IMR-90 (cell line): ENCODE measurements at regions not wholly inside any gene's neighbourhood (a gene's known extent, or its start where the extent isn't known, plus 50 kb on each side); places are given as distances from the start of the nearest gene placed in this dataset.

Source experiments
- ATAC-seq: fragments of 200-7000 bp; cut with Tn5 transposase; 2 replicates; pipeline ENCODE4 v1.9.1; 2020; ENCODE audit warnings: low read depth, mild to moderate bottlenecking, moderate library complexity
- BruUV-seq: library from RNA; stranded (reverse); fragments of 400-500 nt; replicated peaks from 2 replicates; lab custom pipeline; 2021; lab: Mats Ljungman, UMichigan
- CTCF ChIA-PET: fragments of 300-600 bp; formaldehyde crosslinking; extraction: SDS; loops from one replicate; lab custom pipeline; 2021; ENCODE audit warnings: antibody characterized with exemption; lab: Yijun Ruan, JAX
- POLR2A ChIA-PET: fragments of 300-600 bp; sonication (Branson Sonifier 250); formaldehyde crosslinking; loops from one replicate; lab custom pipeline; 2022; ENCODE audit warnings: antibody characterized with exemption; ENCODE audit not compliant: unreplicated experiment; lab: Charles Lee
- DNase-seq: peaks from one replicate; pipeline ENCODE4 v3.0.0; 2013
- H2AFZ ChIP-seq: replicated peaks from 2 replicates; pipeline ENCODE3; 2013; ENCODE audit warnings: low read length, mild to moderate bottlenecking; ENCODE audit not compliant: poor library complexity
- H2AK5ac ChIP-seq: 2 replicates; pipeline ENCODE4 v1.6.1; 2013; ENCODE audit warnings: low read depth, low read length, inconsistent platforms
- H2AK9ac ChIP-seq: replicated peaks from 2 replicates; pipeline ENCODE3; 2013; ENCODE audit warnings: mild to moderate bottlenecking, low read depth, low read length, moderate library complexity; ENCODE audit not compliant: poor library complexity
- H2BK120ac ChIP-seq: 2 replicates; pipeline ENCODE4 v1.6.1; 2013; ENCODE audit warnings: low read depth, low read length, inconsistent platforms
- H2BK15ac ChIP-seq: 3 replicates; pipeline ENCODE4 v1.6.1; 2013; ENCODE audit warnings: low read depth, low read length, inconsistent platforms
- H2BK20ac ChIP-seq: 2 replicates; pipeline ENCODE4 v1.6.1; 2013; ENCODE audit warnings: low read depth, mild to moderate bottlenecking, inconsistent platforms, low read length, moderate library complexity
- H2BK5ac ChIP-seq: 2 replicates; pipeline ENCODE4 v1.6.1; 2013; ENCODE audit warnings: mild to moderate bottlenecking, low read depth, low read length, inconsistent platforms; ENCODE audit not compliant: poor library complexity, severe bottlenecking
- H3K14ac ChIP-seq: replicated peaks from 2 replicates; pipeline ENCODE4 v1.6.1; 2013; ENCODE audit warnings: low read depth, low read length, inconsistent platforms
- H3K18ac ChIP-seq: 2 replicates; pipeline ENCODE4 v1.6.1; 2013; ENCODE audit warnings: low read depth, low read length, control low read depth
- H3K23ac ChIP-seq: 2 replicates; pipeline ENCODE4 v1.6.1; 2013; ENCODE audit warnings: low read depth, low read length, inconsistent platforms
- H3K27ac ChIP-seq: 2 replicates; pipeline ENCODE4 v1.5.1; 2013; ENCODE audit warnings: mild to moderate bottlenecking, control low read depth, low read length; ENCODE audit not compliant: insufficient read depth
- H3K27me3 ChIP-seq: 2 replicates; pipeline ENCODE4 v1.6.1; 2013; ENCODE audit warnings: low read length; ENCODE audit not compliant: control insufficient read depth, insufficient read depth
- H3K36me3 ChIP-seq: 2 replicates; pipeline ENCODE4 v1.6.1; 2013; ENCODE audit warnings: low read length, mixed read lengths; ENCODE audit not compliant: control insufficient read depth, insufficient read depth
- H3K4ac ChIP-seq: 2 replicates; pipeline ENCODE4 v1.6.1; 2013; ENCODE audit warnings: low read depth, low read length, inconsistent platforms
- H3K4me1 ChIP-seq: 2 replicates; pipeline ENCODE4 v1.6.1; 2013; ENCODE audit warnings: low read length, mixed read lengths; ENCODE audit not compliant: control insufficient read depth, insufficient read depth
- H3K4me2 ChIP-seq: 2 replicates; pipeline ENCODE4 v1.6.1; 2013; ENCODE audit warnings: low read depth, mild to moderate bottlenecking, control low read depth, low read length, moderate library complexity
- H3K4me3 ChIP-seq: 2 replicates; pipeline ENCODE4 v1.5.1; 2013; ENCODE audit warnings: low read depth, mild to moderate bottlenecking, control low read depth, low read length, moderate library complexity; ENCODE audit not compliant: insufficient read depth
- H3K56ac ChIP-seq: 2 replicates; pipeline ENCODE4 v1.6.1; 2013; ENCODE audit warnings: low read length, inconsistent platforms; ENCODE audit not compliant: insufficient read depth; ENCODE audit errors: extremely low read depth
- H3K79me1 ChIP-seq, 2 experiments: 2 replicates each; pipeline ENCODE4 v1.6.1; 2013; ENCODE audit warnings: low read length in 2 of 2, inconsistent platforms in 1 of 2, low read depth in 1 of 2
- H3K9ac ChIP-seq: 2 replicates; pipeline ENCODE4 v1.6.1; 2013; ENCODE audit warnings: low read depth, low read length, control low read depth
- H3K9me1 ChIP-seq: 2 replicates; pipeline ENCODE4 v1.6.1; 2013; ENCODE audit warnings: low read length, inconsistent platforms; ENCODE audit not compliant: insufficient read depth
- H3K9me3 ChIP-seq: 2 replicates; pipeline ENCODE4 v1.6.1; 2013; ENCODE audit warnings: low read length; ENCODE audit not compliant: control insufficient read depth, insufficient read depth
- H4K20me1 ChIP-seq: 2 replicates; pipeline ENCODE4 v1.6.1; 2013; ENCODE audit warnings: low read length, inconsistent platforms; ENCODE audit not compliant: insufficient read depth
- H4K5ac ChIP-seq: 2 replicates; pipeline ENCODE4 v1.6.1; 2013; ENCODE audit warnings: mild to moderate bottlenecking, low read depth, low read length, control low read depth
- H4K8ac ChIP-seq, 2 experiments: 2 replicates each; pipeline ENCODE4 v1.6.1; 2013; ENCODE audit warnings: low read depth in 2 of 2, low read length in 2 of 2, control low read depth in 1 of 2, inconsistent platforms in 1 of 2
- H4K91ac ChIP-seq: 2 replicates; pipeline ENCODE4 v1.6.1; 2013; ENCODE audit warnings: low read depth, low read length, inconsistent platforms; ENCODE audit not compliant: insufficient read depth
- NFE2L2 ChIP-seq: fragments of 150-350 bp; IDR thresholded peaks from 2 replicates; pipeline ENCODE4 v1.6.1; 2016; ENCODE audit warnings: low read depth, mild to moderate bottlenecking, low read length
- RFX5 ChIP-seq: IDR thresholded peaks from 2 replicates; pipeline ENCODE4 v1.8.0; 2012; ENCODE audit warnings: low read depth, mild to moderate bottlenecking, low read length, moderate library complexity
- WGBS, 2 experiments: methylation state at CpG; one replicate each; pipeline versions ENCODE4 v1.1.5 to v1.1.7; 2013; ENCODE audit warnings: missing lambda C conversion rate in 2 of 2; ENCODE audit not compliant: insufficient read length in 1 of 2; ENCODE audit errors: extremely low coverage in 2 of 2; 5-methylcytosine and 5-hydroxymethylcytosine counted together
- dilution Hi-C: fragments of 300-500 bp; cut with HindIII; formaldehyde crosslinking; loops from one replicate; pipeline ENCODE4 v1.14.3; 2018; ENCODE audit warnings: low sequenced_read_pairs; ENCODE audit not compliant: unreplicated experiment
- in situ Hi-C: fragments of 300-500 bp; cut with MboI; formaldehyde crosslinking; loops from 3 replicates; pipeline ENCODE4 v1.14.3; 2019; ENCODE audit warnings: low sequenced_read_pairs, inconsistent platforms, mixed read lengths
- intact Hi-C: fragments of 100-400 bp; cut with micrococcal nuclease; formaldehyde crosslinking; loops from 2 replicates; pipeline ENCODE4 v1.10.0; 2022

- Histone ChIP-seq H3K9me1 (no peaks in the 10 kb centered on the region; the same call in 1 of the 2 replicates), H2BK120ac (no peak overlapping the region), H3K4me3 (no peak overlapping the region), H2AK5ac (no peak overlapping the region), H2BK15ac (no peak overlapping the region), H3K18ac (no peak overlapping the region), H3K4me2 (no peak overlapping the region), H3K9me3 (no peaks in the 10 kb centered on the region), H2BK5ac (no peak overlapping the region), H2AK9ac (no peak overlapping the region), H3K79me1 (no peaks in the 10 kb centered on the region), H4K91ac (no peak overlapping the region), H3K23ac (no peak overlapping the region), H4K8ac (no peak overlapping the region), H3K27ac (no peak overlapping the region), H3K9ac (no peak overlapping the region), H3K56ac (no peak overlapping the region), H4K20me1 (no peaks in the 10 kb centered on the region), H2AFZ (no peak overlapping the region), H3K27me3 (no peaks in the 10 kb centered on the region), H2BK20ac (no peak overlapping the region), H3K14ac (no peak overlapping the region), H3K4ac (no peak overlapping the region), H3K36me3 (no peaks in the 10 kb centered on the region), H3K4me1 (peaks cover 2% of the 10 kb centered on the region), H4K5ac (no peak overlapping the region)
- dilution Hi-C loops: no loop called here
- BruUV-seq: no TSS peak
- ATAC-seq (no peak), DNase-seq (no peak)
- TF ChIP-seq NFE2L2 (no peak), RFX5 (no peak)
- no CpG with 5 or more reads among the region's 4 CpGs for WGBS, 2 experiments
- intact Hi-C loops: no loop called here
- POLR2A ChIA-PET: no interaction called here
- CTCF ChIA-PET: interaction anchor here (0.9 kb wide), 1 partner anchor 11 kb away, joined by 3 read pairs; no protein-coding TSS in a partner anchor
- in situ Hi-C loops: no loop called here
These were observed 277.1 kb downstream of the ADGB start for GRCh38 chr6:146875927-146876270.
